OCI-LY7 (cell line): ENCODE measurements at regions not wholly inside any gene's neighbourhood (a gene's known extent, or its start where the extent isn't known, plus 50 kb on each side); places are given as distances from the start of the nearest gene placed in this dataset.

ENCODE experiments used
- CTCF ChIP-seq: fragments of 200-600 bp; sonication (generic); conservative IDR thresholded peaks from 2 replicates; pipeline ENCODE4 v1.5.1; 2014; ENCODE audit warnings: mild to moderate bottlenecking, antibody characterized with exemption, low read length, moderate library complexity, mixed read lengths
- EZH2phosphoT487 ChIP-seq: fragments of 200-600 bp; sonication (generic); IDR thresholded peaks from 2 replicates; pipeline ENCODE4 v1.6.1; 2018; ENCODE audit warnings: low read depth, borderline replicate concordance, mild to moderate bottlenecking, mixed run types, antibody characterized with exemption, low read length, moderate library complexity, mixed read lengths

GRCh38 chr2:126996378-126996699 is 97.6 kb downstream of the TEX51 start:
- TF ChIP-seq CTCF, result no peak
- no peak for TF ChIP-seq EZH2phosphoT487
